ENCODE measurements at regions not wholly inside any gene's neighbourhood (a gene's known extent, or its start where the extent isn't known, plus 50 kb on each side); places are given as distances from the start of the nearest gene placed in this dataset.
A peak's percentile ranks its signal among the peaks of the same experiment; 100 is the strongest.

DNA sequence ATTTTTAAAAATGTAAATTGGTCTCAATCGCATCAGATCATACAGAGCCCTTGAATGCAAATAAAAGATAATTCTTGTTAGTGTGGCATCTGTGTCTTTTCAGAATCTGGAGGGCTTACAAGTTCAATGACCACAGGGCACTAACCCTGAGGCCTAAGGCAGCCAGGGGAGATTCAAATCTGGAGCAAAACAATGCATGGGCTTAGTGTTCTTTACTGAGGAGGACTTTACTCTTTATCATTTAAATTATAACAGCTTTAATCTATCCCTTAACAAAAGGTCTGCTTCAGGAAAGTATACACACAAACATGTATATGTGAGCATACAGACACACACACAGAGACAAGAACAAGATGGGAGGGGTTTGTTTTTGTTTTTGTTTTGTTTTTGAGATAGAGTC lies 51.0 kb upstream of the NSUN7 start:
- POLR2A ChIA-PET: interaction anchor here (0.6 to 2.1 kb wide), 2 partner anchors 26 to 186 kb away, joined by 4 to 15 read pairs; no protein-coding TSS in a partner anchor
- CTCF ChIA-PET: interaction anchor here (1.5 kb wide), 1 partner anchor 29 kb away, joined by 3 read pairs; no protein-coding TSS in a partner anchor

DNA sequence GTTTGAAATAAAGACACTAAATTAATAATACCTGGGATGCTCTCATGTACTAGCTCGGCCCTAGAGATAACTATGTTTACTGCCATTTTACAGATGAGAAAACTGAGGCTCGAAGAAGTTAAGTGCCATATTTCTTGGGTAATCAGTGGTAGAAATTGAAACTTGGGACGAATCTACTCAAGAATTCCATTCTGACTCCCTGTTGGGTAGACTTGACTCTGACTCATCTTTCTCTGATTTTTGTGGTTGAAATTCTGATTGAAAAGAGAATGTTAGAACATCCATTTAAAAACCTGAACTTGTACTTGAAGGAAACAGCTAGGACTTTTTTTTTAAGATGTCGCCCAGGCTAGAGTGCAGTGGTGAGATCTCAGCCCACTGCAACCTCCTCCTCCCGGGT lies 50.1 kb upstream of the NSUN7 start:
- ChIA-PET CTCF (interaction anchor here (0.9 to 1.6 kb wide), 5 partner anchors 9 to 36 kb away, joined by 3 to 4 read pairs (median 4); no protein-coding TSS in a partner anchor), POLR2A (interaction anchor here (1.3 to 2.1 kb wide), 4 partner anchors 11 to 36 kb away, joined by 3 to 15 read pairs (median 5); no protein-coding TSS in a partner anchor)
- H3K9me3 Mint-ChIP-seq: no peaks in the 10 kb centered on the region
- H3K27ac Mint-ChIP-seq: peak overlapping the region; percentile 38
- intact Hi-C loops (cut with micrococcal nuclease): loop anchor here (1.0 to 5.0 kb wide), 3 partner anchors 36 to 210 kb away; partner anchors contain the start of gene RBM47
- no peaks in the 10 kb centered on the region for H3K27me3 Mint-ChIP-seq
- H3K36me3 Mint-ChIP-seq: no peaks in the 10 kb centered on the region
- peak; percentile 21 for DNase-seq
- H3K4me3 Mint-ChIP-seq: no peak overlapping the region
- H3K4me1 Mint-ChIP-seq (ENCODE audit: low read depth): peaks cover 31% of the 10 kb centered on the region

More for the DNA sequence above, 51.0 kb upstream of the NSUN7 start:
- H3K4me1 Mint-ChIP-seq (ENCODE audit: low read depth): peaks cover 31% of the 10 kb centered on the region
- no peaks in the 10 kb centered on the region for H3K36me3 Mint-ChIP-seq
- H3K9me3 Mint-ChIP-seq: no peaks in the 10 kb centered on the region
- no peak for DNase-seq
- no peaks in the 10 kb centered on the region for H3K27me3 Mint-ChIP-seq
- no peak overlapping the region for H3K27ac Mint-ChIP-seq
- no peak overlapping the region for H3K4me3 Mint-ChIP-seq
- intact Hi-C loops (cut with micrococcal nuclease): loop anchor here (1.0 kb wide), 2 partner anchors 35 to 211 kb away; no protein-coding TSS in a partner anchor
